HCT116 (cell line): ENCODE measurements at regions not wholly inside any gene's neighbourhood (a gene's known extent, or its start where the extent isn't known, plus 50 kb on each side); places are given as distances from the start of the nearest gene placed in this dataset.

ENCODE experiments used
- ATAC-seq: fragments of 200-7000 bp; cut with Tn5 transposase; 2 replicates; pipeline ENCODE4 v1.9.1; 2020; ENCODE audit warnings: mild to moderate bottlenecking, moderate library complexity
- BruUV-seq: library from RNA; stranded (reverse); fragments of 400-500 nt; replicated peaks from 2 replicates; lab custom pipeline; 2021; lab: Mats Ljungman, UMichigan
- CTCF ChIA-PET: fragments of 300-600 bp; sonication (Branson Sonifier 250); formaldehyde crosslinking; loops from one replicate; lab custom pipeline; 2021; ENCODE audit warnings: antibody characterized with exemption; lab: Charles Lee
- POLR2A ChIA-PET: fragments of 300-600, 350-600 bp; sonication (Branson Sonifier 250); formaldehyde crosslinking; loops from one replicate; lab custom pipeline; 2021; ENCODE audit warnings: antibody characterized with exemption; lab: Charles Lee
- RAD21 ChIA-PET, 2 experiments: fragments of 300-600 bp; sonication (Branson Sonifier 250); formaldehyde crosslinking; loops; one replicate each; lab custom pipeline; 2023; ENCODE audit warnings: low total read pairs in 2 of 2; ENCODE audit not compliant: uncharacterized antibody in 2 of 2, unreplicated experiment in 2 of 2, low non-redundant PET in 1 of 2; lab: Charles Lee
- DNase-seq: peaks from one replicate; pipeline ENCODE4 v3.0.0-alpha.2; 2010; ENCODE audit warnings: low read depth, low spot score
- H2AFZ ChIP-seq: fragments of 200-600 bp; shearing (Covaris generic), sonication (generic); 2 replicates; pipeline ENCODE4 v1.6.1; 2017; ENCODE audit warnings: low read depth, mixed run types, mixed read lengths, antibody characterized with exemption, low read length; ENCODE audit not compliant: poor library complexity, severe bottlenecking
- H3K27ac ChIP-seq: 2 replicates; pipeline ENCODE4 v1.5.1; 2012; ENCODE audit warnings: low read depth, low read length
- H3K27me3 ChIP-seq: fragments of 200-600 bp; sonication (generic); 2 replicates; pipeline ENCODE4 v1.6.1; 2016; ENCODE audit warnings: mixed run types, low read length, mixed read lengths; ENCODE audit not compliant: insufficient read depth
- H3K36me3 ChIP-seq, 2 experiments: fragments of 200-500 bp in 1 of 2; fragments of 200-600 bp in 1 of 2; sonication (Bioruptor generic) in 1 of 2; sonication (generic) in 1 of 2; 2 replicates each; pipeline versions ENCODE4 v1.5.1 to v1.6.1; 2014 to 2016; ENCODE audit warnings: low read length in 2 of 2, inconsistent platforms in 1 of 2, mixed read lengths in 1 of 2, mixed run types in 1 of 2; ENCODE audit not compliant: insufficient read depth in 2 of 2, control insufficient read depth in 1 of 2
- H3K4me1 ChIP-seq, 2 experiments: fragments of 200-600 bp in 1 of 2; sonication (generic) in 1 of 2; 2 replicates each; pipeline versions ENCODE4 v1.5.1 to v1.6.1; 2012 to 2017; ENCODE audit warnings: low read length in 2 of 2, inconsistent platforms in 1 of 2, mild to moderate bottlenecking in 1 of 2, mixed read lengths in 1 of 2, mixed run types in 1 of 2, moderate library complexity in 1 of 2; ENCODE audit not compliant: insufficient read depth in 2 of 2, control insufficient read depth in 1 of 2
- H3K4me2 ChIP-seq: fragments of 200-600 bp; sonication (generic); 2 replicates; pipeline ENCODE4 v1.6.1; 2017; ENCODE audit warnings: mixed run types, low read length, mixed read lengths
- H3K4me3 ChIP-seq, 2 experiments: fragments of 200-600 bp in 1 of 2; sonication (generic) in 1 of 2; replicated peaks in 1 of 2; 2 replicates each; pipeline ENCODE4 v1.5.1; 2011 to 2016; ENCODE audit warnings: low read length in 2 of 2, control low read depth in 1 of 2, low read depth in 1 of 2, mild to moderate bottlenecking in 1 of 2, mixed read lengths in 1 of 2, mixed run types in 1 of 2
- H3K79me2 ChIP-seq: fragments of 200-600 bp; sonication (generic); 2 replicates; pipeline ENCODE4 v1.6.1; 2017; ENCODE audit warnings: mild to moderate bottlenecking, mixed run types, low read length, moderate library complexity, mixed read lengths; ENCODE audit not compliant: insufficient read depth
- H3K9ac ChIP-seq: fragments of 200-600 bp; sonication (generic); 2 replicates; pipeline ENCODE4 v1.6.1; 2016; ENCODE audit warnings: low read length, mixed read lengths
- H3K9me2 ChIP-seq: fragments of 200-600 bp; sonication (generic), shearing (Covaris generic); 2 replicates; pipeline ENCODE4 v1.6.1; 2017; ENCODE audit warnings: mixed run types, mild to moderate bottlenecking, moderate library complexity; ENCODE audit not compliant: insufficient read depth
- H3K9me3 ChIP-seq, 2 experiments: fragments of 200-500 bp in 1 of 2; fragments of 200-600 bp in 1 of 2; sonication (Bioruptor generic) in 1 of 2; sonication (generic) in 1 of 2; 2 replicates each; pipeline ENCODE4 v1.6.1; 2014 to 2017; ENCODE audit warnings: low read length in 2 of 2, mixed read lengths in 2 of 2, inconsistent platforms in 1 of 2, low read depth in 1 of 2, mild to moderate bottlenecking in 1 of 2, mixed run types in 1 of 2, moderate library complexity in 1 of 2; ENCODE audit not compliant: control insufficient read depth in 1 of 2, insufficient read depth in 1 of 2
- H4K20me1 ChIP-seq: fragments of 200-600 bp; sonication (generic), shearing (Covaris generic); 2 replicates; pipeline ENCODE4 v1.6.1; 2017; ENCODE audit warnings: mixed run types, mild to moderate bottlenecking, moderate library complexity; ENCODE audit not compliant: insufficient read depth
- CBX3 ChIP-seq: IDR thresholded peaks from 2 replicates; pipeline ENCODE4 v1.6.1; 2012; ENCODE audit warnings: low read depth
- CEBPB ChIP-seq: IDR thresholded peaks from 2 replicates; pipeline ENCODE4 v1.6.1; 2012; ENCODE audit warnings: low read depth
- EGR1 ChIP-seq: IDR thresholded peaks from 2 replicates; pipeline ENCODE4 v1.6.1; 2012; ENCODE audit warnings: low read depth
- EZH2 ChIP-seq: fragments of 200-600 bp; sonication (generic); IDR thresholded peaks from 2 replicates; pipeline ENCODE4 v1.6.1; 2017; ENCODE audit warnings: antibody characterized with exemption, mixed run types
- EZH2phosphoT487 ChIP-seq: fragments of 200-600 bp; IDR thresholded peaks from 2 replicates; pipeline ENCODE4 v1.6.1; 2018; ENCODE audit warnings: antibody characterized with exemption, borderline replicate concordance
- FOSL1 ChIP-seq: IDR thresholded peaks from 2 replicates; pipeline ENCODE4 v1.6.1; 2012; ENCODE audit warnings: low read depth
- JUND ChIP-seq: IDR thresholded peaks from 2 replicates; pipeline ENCODE4 v1.6.1; 2012
- POLR2AphosphoS5 ChIP-seq: IDR thresholded peaks from 2 replicates; pipeline ENCODE4 v1.6.1; 2011; ENCODE audit warnings: mild to moderate bottlenecking, low read depth, low read length, moderate library complexity
- RAD21 ChIP-seq: IDR thresholded peaks from 2 replicates; pipeline ENCODE4 v1.6.1; 2012; ENCODE audit warnings: low read depth, mild to moderate bottlenecking
- SP1 ChIP-seq: IDR thresholded peaks from 2 replicates; pipeline ENCODE4 v1.6.1; 2012; ENCODE audit warnings: low read depth
- TCF7L2 ChIP-seq: IDR thresholded peaks from 2 replicates; pipeline ENCODE4 v1.7.0; 2011; ENCODE audit warnings: borderline replicate concordance, inconsistent platforms; ENCODE audit not compliant: insufficient read depth, insufficient read length; ENCODE audit errors: extremely low read depth
- YY1 ChIP-seq: IDR thresholded peaks from 2 replicates; pipeline ENCODE4 v1.6.1; 2011; ENCODE audit warnings: low read length, low read depth, moderate library complexity, mild to moderate bottlenecking; ENCODE audit not compliant: insufficient replicate concordance; ENCODE audit errors: extremely low read depth
- ZFX ChIP-seq: fragments of 450-650 bp; IDR thresholded peaks from 2 replicates; pipeline ENCODE4 v1.6.1; 2017
- intact Hi-C: fragments of 100-400 bp; cut with micrococcal nuclease; formaldehyde crosslinking; loops from 2 replicates; pipeline ENCODE4 v1.10.0; 2022
- TF ChIP-seq, protein P1 (sequence below): IDR thresholded peaks from 2 replicates; pipeline ENCODE4 v1.6.1; 2012
- TF ChIP-seq, protein P2 (sequence below): IDR thresholded peaks from 2 replicates; pipeline ENCODE4 v1.6.1; 2012; ENCODE audit warnings: low read depth
- TF ChIP-seq, protein P3 (sequence below): IDR thresholded peaks from 2 replicates; pipeline ENCODE4 v1.6.1; 2012

DNA sequence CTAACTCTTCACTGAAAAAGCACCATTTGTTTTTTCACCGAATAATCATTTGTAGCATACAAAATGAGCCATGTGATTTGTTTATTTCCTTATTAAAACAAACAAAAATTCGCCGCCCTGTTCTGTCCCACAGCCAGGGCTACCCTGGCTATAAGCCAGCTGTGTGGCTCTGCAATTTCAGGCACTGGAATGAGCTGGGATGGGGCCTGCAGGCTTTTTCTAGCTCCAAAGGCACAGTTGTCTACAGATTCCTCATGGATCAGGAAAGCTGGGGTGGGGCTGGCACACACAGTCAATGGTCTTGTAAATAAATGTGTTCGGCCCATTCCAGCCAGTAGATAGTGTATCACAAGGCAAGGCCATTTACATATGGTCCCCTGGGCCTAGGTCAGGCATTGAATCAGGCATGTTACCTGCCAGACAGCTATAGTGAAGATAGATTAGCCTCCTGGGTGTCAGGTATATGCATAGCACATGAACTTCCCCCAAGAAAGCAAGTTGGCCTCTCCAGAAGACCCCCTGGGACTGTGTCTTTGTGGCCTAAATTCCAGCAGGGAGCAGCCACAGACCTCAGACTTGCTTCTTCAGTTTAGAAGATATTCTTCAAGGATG, 608.9 kb downstream of the MAFB start:
- POLR2A ChIA-PET: no interaction called here
- Histone ChIP-seq H3K27me3 (no peaks in the 10 kb centered on the region), H3K4me1 (no peaks in the 10 kb centered on the region), H3K79me2 (no peaks in the 10 kb centered on the region), H3K9me3 (peaks cover 0 to 10% of the 10 kb centered on the region in 2 experiments; a peak in 2 of 4 replicates), H3K9ac (no peak overlapping the region), H3K27ac (no peak overlapping the region), H3K4me2 (no peak overlapping the region), H3K36me3 (no peaks in the 10 kb centered on the region), H2AFZ (no peak overlapping the region), H4K20me1 (no peaks in the 10 kb centered on the region), H3K9me2 (no peaks in the 10 kb centered on the region), H3K4me3 (no peak overlapping the region)
- CTCF ChIA-PET: no interaction called here
- DNase-seq: no peak
- TF ChIP-seq TCF7L2 (no peak), EZH2phosphoT487 (no peak), RAD21 (no peak), YY1 (no peak), CEBPB (no peak), ZFX (no peak), EGR1 (no peak), POLR2AphosphoS5 (no peak), FOSL1 (no peak), SP1 (no peak), CBX3 (no peak), JUND (no peak), EZH2 (no peak)
- TF ChIP-seq, protein P1, sequence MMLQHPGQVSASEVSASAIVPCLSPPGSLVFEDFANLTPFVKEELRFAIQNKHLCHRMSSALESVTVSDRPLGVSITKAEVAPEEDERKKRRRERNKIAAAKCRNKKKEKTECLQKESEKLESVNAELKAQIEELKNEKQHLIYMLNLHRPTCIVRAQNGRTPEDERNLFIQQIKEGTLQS: no peak
- TF ChIP-seq, protein P2, sequence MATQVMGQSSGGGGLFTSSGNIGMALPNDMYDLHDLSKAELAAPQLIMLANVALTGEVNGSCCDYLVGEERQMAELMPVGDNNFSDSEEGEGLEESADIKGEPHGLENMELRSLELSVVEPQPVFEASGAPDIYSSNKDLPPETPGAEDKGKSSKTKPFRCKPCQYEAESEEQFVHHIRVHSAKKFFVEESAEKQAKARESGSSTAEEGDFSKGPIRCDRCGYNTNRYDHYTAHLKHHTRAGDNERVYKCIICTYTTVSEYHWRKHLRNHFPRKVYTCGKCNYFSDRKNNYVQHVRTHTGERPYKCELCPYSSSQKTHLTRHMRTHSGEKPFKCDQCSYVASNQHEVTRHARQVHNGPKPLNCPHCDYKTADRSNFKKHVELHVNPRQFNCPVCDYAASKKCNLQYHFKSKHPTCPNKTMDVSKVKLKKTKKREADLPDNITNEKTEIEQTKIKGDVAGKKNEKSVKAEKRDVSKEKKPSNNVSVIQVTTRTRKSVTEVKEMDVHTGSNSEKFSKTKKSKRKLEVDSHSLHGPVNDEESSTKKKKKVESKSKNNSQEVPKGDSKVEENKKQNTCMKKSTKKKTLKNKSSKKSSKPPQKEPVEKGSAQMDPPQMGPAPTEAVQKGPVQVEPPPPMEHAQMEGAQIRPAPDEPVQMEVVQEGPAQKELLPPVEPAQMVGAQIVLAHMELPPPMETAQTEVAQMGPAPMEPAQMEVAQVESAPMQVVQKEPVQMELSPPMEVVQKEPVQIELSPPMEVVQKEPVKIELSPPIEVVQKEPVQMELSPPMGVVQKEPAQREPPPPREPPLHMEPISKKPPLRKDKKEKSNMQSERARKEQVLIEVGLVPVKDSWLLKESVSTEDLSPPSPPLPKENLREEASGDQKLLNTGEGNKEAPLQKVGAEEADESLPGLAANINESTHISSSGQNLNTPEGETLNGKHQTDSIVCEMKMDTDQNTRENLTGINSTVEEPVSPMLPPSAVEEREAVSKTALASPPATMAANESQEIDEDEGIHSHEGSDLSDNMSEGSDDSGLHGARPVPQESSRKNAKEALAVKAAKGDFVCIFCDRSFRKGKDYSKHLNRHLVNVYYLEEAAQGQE: no peak
- TF ChIP-seq, protein P3, sequence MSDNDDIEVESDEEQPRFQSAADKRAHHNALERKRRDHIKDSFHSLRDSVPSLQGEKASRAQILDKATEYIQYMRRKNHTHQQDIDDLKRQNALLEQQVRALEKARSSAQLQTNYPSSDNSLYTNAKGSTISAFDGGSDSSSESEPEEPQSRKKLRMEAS: no peak
- intact Hi-C loops: no loop called here
- RAD21 ChIA-PET: no interaction called here
- no TSS peak for BruUV-seq
- ATAC-seq: no peak
